K562 (cell line): ENCODE measurements at regions not wholly inside any gene's neighbourhood (a gene's known extent, or its start where the extent isn't known, plus 50 kb on each side); places are given as distances from the start of the nearest gene placed in this dataset.

Experiments used
- CHD2 ChIP-seq: IDR thresholded peaks from 2 replicates; pipeline ENCODE4 v1.6.1; 2011; ENCODE audit warnings: low read depth, low read length
- FOXP4 ChIP-seq: sonication (generic); formaldehyde crosslinking; IDR thresholded peaks from 2 replicates; pipeline ENCODE4 v1.8.0; 2022; ENCODE audit warnings: mild to moderate bottlenecking, missing genetic modification reagents, borderline replicate concordance
- GATA2 ChIP-seq: sonication (generic); formaldehyde crosslinking; IDR thresholded peaks from 2 replicates; pipeline ENCODE4 v1.4.0; 2020; ENCODE audit warnings: mild to moderate bottlenecking, missing genetic modification reagents
- LEF1 ChIP-seq: fragments of 450-650 bp; IDR thresholded peaks from 2 replicates; pipeline ENCODE4 v1.6.1; 2016; ENCODE audit warnings: mild to moderate bottlenecking
- MCM2 ChIP-seq: fragments of 450-650 bp; IDR thresholded peaks from 2 replicates; pipeline ENCODE4 v1.6.1; 2017; ENCODE audit warnings: low read depth, mild to moderate bottlenecking
- SNIP1 ChIP-seq: fragments of 450-650 bp; IDR thresholded peaks from 2 replicates; pipeline ENCODE4 v1.7.1; 2017; ENCODE audit warnings: low read depth, mild to moderate bottlenecking
- ZBTB34 ChIP-seq: fragments of 250-450 bp; sonication (Bioruptor Pico); IDR thresholded peaks from 2 replicates; pipeline ENCODE4 v1.8.0; 2021; ENCODE audit warnings: mild to moderate bottlenecking, moderate library complexity
- ZHX1 ChIP-seq: fragments of 150-350 bp; conservative IDR thresholded peaks from 2 replicates; pipeline ENCODE4 v1.6.1; 2014; ENCODE audit warnings: low read length
- ZNF518B ChIP-seq: fragments of 250-450 bp; sonication (Bioruptor Pico); IDR thresholded peaks from 2 replicates; pipeline ENCODE4 v1.5.0; 2021; ENCODE audit warnings: mild to moderate bottlenecking, moderate library complexity
- ZNF561 ChIP-seq: fragments of 450-650 bp; formaldehyde crosslinking; conservative IDR thresholded peaks from 2 replicates; pipeline ENCODE4 v1.4.0; 2020; ENCODE audit warnings: mild to moderate bottlenecking, moderate library complexity

- no peak for TF ChIP-seq FOXP4
- no peak for TF ChIP-seq CHD2
- TF ChIP-seq MCM2 = no peak
- no peak for TF ChIP-seq ZNF561 (CRISPR knock-in tag)
- TF ChIP-seq ZNF518B = no peak
- TF ChIP-seq ZBTB34 = no peak
- TF ChIP-seq SNIP1 = no peak
- TF ChIP-seq GATA2 = no peak
- TF ChIP-seq ZHX1 = no peak
- no peak for TF ChIP-seq LEF1
Measured at GRCh38 chr5:98492258-98492657, 281.2 kb upstream of the RGMB start (continued).
